GM21447 (cell line): ENCODE measurements at regions not wholly inside any gene's neighbourhood (a gene's known extent, or its start where the extent isn't known, plus 50 kb on each side); places are given as distances from the start of the nearest gene placed in this dataset.
"Not testable (repeated sequence)": the region's sequence is repeated elsewhere in the genome, so short reads cannot be mapped to it uniquely, and the experiment has no call there.

Experiments
- ATAC-seq: cut with Tn5 transposase; IDR thresholded peaks from one replicate; pipeline ENCODE4 v1.9.1; 2021; ENCODE audit not compliant: unreplicated experiment

- no peak for ATAC-seq
Measured at GRCh38 chr3:170711786-170712185, 125.9 kb upstream of the SLC7A14 start.

- ATAC-seq, result no peak
Measured at GRCh38 chr3:170709046-170709445, 123.2 kb upstream of the SLC7A14 start.

- no peak for ATAC-seq
Measured at GRCh38 chr3:170707899-170708298, 122.0 kb upstream of the SLC7A14 start.

GRCh38 chr3:170705131-170705530 lies 119.3 kb upstream of the SLC7A14 start:
- ATAC-seq, result no peak

GRCh38 chr3:170703121-170703588 lies 117.3 kb upstream of the SLC7A14 start:
- ATAC-seq, result no peak

- no peak for ATAC-seq
Measured at GRCh38 chr3:170701696-170702678, 116.1 kb upstream of the SLC7A14 start.

- ATAC-seq, result no peak
Measured at GRCh38 chr3:170700054-170700404, 114.2 kb upstream of the SLC7A14 start.

GRCh38 chr3:170699158-170700053 lies 113.5 kb upstream of the SLC7A14 start:
- ATAC-seq, result no peak

- ATAC-seq, result no peak
Measured at GRCh38 chr3:170697908-170698307, 112.0 kb upstream of the SLC7A14 start.

GRCh38 chr3:170697131-170697530 lies 111.3 kb upstream of the SLC7A14 start:
- ATAC-seq, result no peak

GRCh38 chr3:170695486-170696064 lies 109.7 kb upstream of the SLC7A14 start:
- no peak for ATAC-seq

GRCh38 chr3:170692720-170693119 lies 106.8 kb upstream of the SLC7A14 start:
- no peak for ATAC-seq

- no peak for ATAC-seq
Measured at GRCh38 chr3:170690661-170690981, 104.7 kb upstream of the SLC7A14 start.

- no peak for ATAC-seq
Measured at GRCh38 chr3:170689893-170690660, 104.2 kb upstream of the SLC7A14 start.

- ATAC-seq, result no peak
Measured at GRCh38 chr3:170689296-170689829, 103.5 kb upstream of the SLC7A14 start.

- not testable (repeated sequence) for ATAC-seq
Measured at GRCh38 chr3:170688222-170688621, 102.3 kb upstream of the SLC7A14 start.

- no peak for ATAC-seq
Measured at GRCh38 chr3:170680593-170680992, 94.7 kb upstream of the SLC7A14 start.

- no peak for ATAC-seq
Measured at GRCh38 chr3:170679190-170679589, 93.3 kb upstream of the SLC7A14 start.

- ATAC-seq, result no peak
Measured at GRCh38 chr3:170670504-170670903, 84.6 kb upstream of the SLC7A14 start.

- ATAC-seq, result not testable (repeated sequence)
Measured at GRCh38 chr3:170662986-170663385, 77.1 kb upstream of the SLC7A14 start.
